ENCODE measurements at regions not wholly inside any gene's neighbourhood (a gene's known extent, or its start where the extent isn't known, plus 50 kb on each side); places are given as distances from the start of the nearest gene placed in this dataset.

GRCh38 chr19:5395556-5395955, 54.9 kb upstream of the PTPRS start:
- no peak for DNase-seq (ENCODE audit: low spot score)
- Histone ChIP-seq H3K36me3 (ENCODE audit: insufficient read depth, low read length, poor library complexity, severe bottlenecking) (no peaks in the 10 kb centered on the region), H3K4me3 (ENCODE audit: low read depth, low read length, poor library complexity, severe bottlenecking) (no peak overlapping the region), H3K4me1 (ENCODE audit: insufficient read depth, low read length, poor library complexity, severe bottlenecking) (no peaks in the 10 kb centered on the region), H3K27me3 (replicated peaks; ENCODE audit: insufficient read depth, low read depth, low read length, poor library complexity) (peaks cover 54% of the 10 kb centered on the region), H3K9me3 (ENCODE audit: low read depth, low read length, poor library complexity, severe bottlenecking) (no peaks in the 10 kb centered on the region), H3K27ac (ENCODE audit: low read depth, low read length, poor library complexity, severe bottlenecking) (no peak overlapping the region)
- POLR2A ChIA-PET (ENCODE audit: low non-redundant PET), result no interaction called here
- BruUV-seq (replicated peaks), result no TSS peak
- CTCF ChIA-PET, result no interaction called here
- TF ChIP-seq CTCF (conservative IDR thresholded peaks at IDR 0.05; ENCODE audit: low read depth, low read length) (no peak), EZH2 (IDR thresholded peaks at IDR 0.05; ENCODE audit: borderline replicate concordance, low read depth, low read length, poor library complexity, severe bottlenecking) (no peak)
- intact Hi-C loops (cut with micrococcal nuclease; ENCODE audit: unreplicated experiment), result no loop called here

- Histone ChIP-seq H3K27ac (ENCODE audit: low read depth, low read length, poor library complexity, severe bottlenecking) (no peak overlapping the region), H3K36me3 (ENCODE audit: insufficient read depth, low read length, poor library complexity, severe bottlenecking) (no peaks in the 10 kb centered on the region), H3K4me1 (ENCODE audit: insufficient read depth, low read length, poor library complexity, severe bottlenecking) (no peaks in the 10 kb centered on the region), H3K4me3 (ENCODE audit: low read depth, low read length, poor library complexity, severe bottlenecking) (no peak overlapping the region), H3K27me3 (replicated peaks; ENCODE audit: insufficient read depth, low read depth, low read length, poor library complexity) (peaks cover 57% of the 10 kb centered on the region), H3K9me3 (ENCODE audit: low read depth, low read length, poor library complexity, severe bottlenecking) (no peaks in the 10 kb centered on the region)
- POLR2A ChIA-PET (ENCODE audit: low non-redundant PET), result no interaction called here
- no TSS peak for BruUV-seq (replicated peaks)
- TF ChIP-seq EZH2 (IDR thresholded peaks at IDR 0.05; ENCODE audit: borderline replicate concordance, low read depth, low read length, poor library complexity, severe bottlenecking) (no peak), CTCF (conservative IDR thresholded peaks at IDR 0.05; ENCODE audit: low read depth, low read length) (no peak)
- no peak for DNase-seq (ENCODE audit: low spot score)
- CTCF ChIA-PET, result no interaction called here
- intact Hi-C loops (cut with micrococcal nuclease; ENCODE audit: unreplicated experiment), result no loop called here
These were observed 55.7 kb upstream of the PTPRS start for GRCh38 chr19:5396096-5396939.

GRCh38 chr19:5396963-5397362, 56.4 kb upstream of the PTPRS start:
- TF ChIP-seq CTCF (conservative IDR thresholded peaks at IDR 0.05; ENCODE audit: low read depth, low read length) (no peak), EZH2 (IDR thresholded peaks at IDR 0.05; ENCODE audit: borderline replicate concordance, low read depth, low read length, poor library complexity, severe bottlenecking) (no peak)
- intact Hi-C loops (cut with micrococcal nuclease; ENCODE audit: unreplicated experiment), result no loop called here
- H3K4me1 ChIP-seq (ENCODE audit: insufficient read depth, low read length, poor library complexity, severe bottlenecking), result no peaks in the 10 kb centered on the region
- no peak overlapping the region for H3K27ac ChIP-seq (ENCODE audit: low read depth, low read length, poor library complexity, severe bottlenecking)
- H3K36me3 ChIP-seq (ENCODE audit: insufficient read depth, low read length, poor library complexity, severe bottlenecking), result no peaks in the 10 kb centered on the region
- CTCF ChIA-PET, result no interaction called here
- POLR2A ChIA-PET (ENCODE audit: low non-redundant PET), result no interaction called here
- no TSS peak for BruUV-seq (replicated peaks)
- peaks cover 57% of the 10 kb centered on the region for H3K27me3 ChIP-seq (replicated peaks; ENCODE audit: insufficient read depth, low read depth, low read length, poor library complexity)
- no peak overlapping the region for H3K4me3 ChIP-seq (ENCODE audit: low read depth, low read length, poor library complexity, severe bottlenecking)
- no peaks in the 10 kb centered on the region for H3K9me3 ChIP-seq (ENCODE audit: low read depth, low read length, poor library complexity, severe bottlenecking)
- DNase-seq (ENCODE audit: low spot score), result no peak
